Spleen (tissue), 7 donors: ENCODE measurements at regions not wholly inside any gene's neighbourhood (a gene's known extent, or its start where the extent isn't known, plus 50 kb on each side); places are given as distances from the start of the nearest gene placed in this dataset.

ENCODE experiments used
- POLR2A ChIP-seq, 3 donors: fragments of 450-650 bp; IDR thresholded peaks; one replicate each; pipeline ENCODE4 v1.5.1; 2017; ENCODE audit warnings: antibody characterized with exemption in 3 of 3, mild to moderate bottlenecking in 1 of 3
- TF ChIP-seq, protein P1 (sequence below), 11 experiments: fragments of 200-600 bp in 7 of 11; fragments of 450-650 bp in 4 of 11; sonication (generic) in 4 of 11; IDR thresholded peaks in 8 of 11; conservative IDR thresholded peaks in 3 of 11; 1 replicate in 7 of 11; 2 replicates in 4 of 11; pipeline versions ENCODE4 v1.4.0 to v1.8.0; 2016 to 2021; ENCODE audit warnings: antibody characterized with exemption in 11 of 11, inconsistent platforms in 4 of 11, mild to moderate bottlenecking in 1 of 11
- donor health status: DM: no; HTN: no; CAD: no; lungs with moderate emphysema.
- donor health status: DM: no; HTN: no; CAD: no.
- donor health status: DM: no; HTN: no; CAD: no.

DNA sequence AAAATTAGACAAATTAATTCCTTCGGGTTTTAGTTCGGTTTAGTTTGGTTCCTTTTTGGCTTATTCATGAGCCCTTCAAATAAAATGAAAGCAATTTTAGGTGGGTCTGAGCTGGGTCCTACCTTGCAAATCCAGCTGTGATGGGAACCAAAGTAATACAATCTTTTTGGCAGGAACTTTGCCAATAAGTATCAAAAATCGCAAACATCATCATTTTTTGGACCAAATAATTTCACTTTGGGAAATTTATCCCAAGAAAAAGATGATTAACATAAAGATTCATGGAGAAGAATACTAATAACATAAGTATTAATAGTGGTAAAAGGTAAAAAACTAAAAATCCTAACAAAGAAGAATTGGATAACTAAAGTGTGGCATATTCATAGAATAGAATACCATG lies 67.8 kb upstream of the MYOCD start:
- no peak for TF ChIP-seq POLR2A (IDR thresholded peaks at IDR 0.05)
- TF ChIP-seq, protein P1, sequence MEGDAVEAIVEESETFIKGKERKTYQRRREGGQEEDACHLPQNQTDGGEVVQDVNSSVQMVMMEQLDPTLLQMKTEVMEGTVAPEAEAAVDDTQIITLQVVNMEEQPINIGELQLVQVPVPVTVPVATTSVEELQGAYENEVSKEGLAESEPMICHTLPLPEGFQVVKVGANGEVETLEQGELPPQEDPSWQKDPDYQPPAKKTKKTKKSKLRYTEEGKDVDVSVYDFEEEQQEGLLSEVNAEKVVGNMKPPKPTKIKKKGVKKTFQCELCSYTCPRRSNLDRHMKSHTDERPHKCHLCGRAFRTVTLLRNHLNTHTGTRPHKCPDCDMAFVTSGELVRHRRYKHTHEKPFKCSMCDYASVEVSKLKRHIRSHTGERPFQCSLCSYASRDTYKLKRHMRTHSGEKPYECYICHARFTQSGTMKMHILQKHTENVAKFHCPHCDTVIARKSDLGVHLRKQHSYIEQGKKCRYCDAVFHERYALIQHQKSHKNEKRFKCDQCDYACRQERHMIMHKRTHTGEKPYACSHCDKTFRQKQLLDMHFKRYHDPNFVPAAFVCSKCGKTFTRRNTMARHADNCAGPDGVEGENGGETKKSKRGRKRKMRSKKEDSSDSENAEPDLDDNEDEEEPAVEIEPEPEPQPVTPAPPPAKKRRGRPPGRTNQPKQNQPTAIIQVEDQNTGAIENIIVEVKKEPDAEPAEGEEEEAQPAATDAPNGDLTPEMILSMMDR (IDR thresholded peaks at IDR 0.05 in 8 of 11, conservative IDR thresholded peaks at IDR 0.05 in 3 of 11) = no peak
